ENCODE measurements at regions not wholly inside any gene's neighbourhood (a gene's known extent, or its start where the extent isn't known, plus 50 kb on each side); places are given as distances from the start of the nearest gene placed in this dataset.

- Histone ChIP-seq H3K79me2 (replicated peaks; ENCODE audit: insufficient read depth, low read length) (no peaks in the 10 kb centered on the region), H3K36me3 (ENCODE audit: insufficient read depth, low read length) (no peaks in the 10 kb centered on the region), H3K9me3 (ENCODE audit: low read length) (no peaks in the 10 kb centered on the region), H3K27ac (ENCODE audit: low read length) (no peak overlapping the region), H3K4me3 (ENCODE audit: low read length) (no peak overlapping the region), H3K9ac (ENCODE audit: low read length) (no peak overlapping the region), H3K4me2 (ENCODE audit: low read length) (no peak overlapping the region), H3K27me3 (ENCODE audit: insufficient read depth, low read depth, low read length) (no peaks in the 10 kb centered on the region), H4K20me1 (ENCODE audit: insufficient read depth) (no peaks in the 10 kb centered on the region), H3F3A (ENCODE audit: insufficient read depth, low read length, poor library complexity, severe bottlenecking) (no peaks in the 10 kb centered on the region), H3K9me2 (ENCODE audit: insufficient read depth, low read length) (no peaks in the 10 kb centered on the region), H2AFZ (ENCODE audit: low read depth, low read length) (no peak overlapping the region)
- TF ChIP-seq EP300 (conservative IDR thresholded peaks at IDR 0.05; ENCODE audit: poor library complexity, severe bottlenecking): no peak
- TF ChIP-seq REST (IDR thresholded peaks at IDR 0.05; ENCODE audit: borderline replicate concordance): no peak
- TF ChIP-seq EZH2 (IDR thresholded peaks at IDR 0.05; ENCODE audit: borderline replicate concordance, insufficient read depth, low read length, poor library complexity, severe bottlenecking): no peak
- TF ChIP-seq TAF1 (IDR thresholded peaks at IDR 0.05; ENCODE audit: low read depth): no peak
- TF ChIP-seq SMC3 (conservative IDR thresholded peaks at IDR 0.05; ENCODE audit: poor library complexity): no peak
- TF ChIP-seq POLR2AphosphoS5 (IDR thresholded peaks at IDR 0.05): no peak
- TF ChIP-seq RAD21 (conservative IDR thresholded peaks at IDR 0.05): no peak
- no peak for TF ChIP-seq CTCF (IDR thresholded peaks at IDR 0.05; ENCODE audit: poor library complexity, severe bottlenecking)
- TF ChIP-seq MXI1 (conservative IDR thresholded peaks at IDR 0.05; ENCODE audit: poor library complexity, severe bottlenecking): no peak
Measured at GRCh38 chr11:19422276-19422675, 181.5 kb upstream of the E2F8 start.

- H4K20me1 ChIP-seq (ENCODE audit: insufficient read depth): no peaks in the 10 kb centered on the region
- no peak overlapping the region for H3K9ac ChIP-seq (ENCODE audit: low read length)
- H3K9me3 ChIP-seq (ENCODE audit: low read length): no peaks in the 10 kb centered on the region
- no peak for TF ChIP-seq MXI1 (conservative IDR thresholded peaks at IDR 0.05; ENCODE audit: poor library complexity, severe bottlenecking)
- no peak for TF ChIP-seq SMC3 (conservative IDR thresholded peaks at IDR 0.05; ENCODE audit: poor library complexity)
- no peak for TF ChIP-seq EP300 (conservative IDR thresholded peaks at IDR 0.05; ENCODE audit: poor library complexity, severe bottlenecking)
- TF ChIP-seq EZH2 (IDR thresholded peaks at IDR 0.05; ENCODE audit: borderline replicate concordance, insufficient read depth, low read length, poor library complexity, severe bottlenecking): no peak
- no peak overlapping the region for H3K4me3 ChIP-seq (ENCODE audit: low read length)
- H3K27ac ChIP-seq (ENCODE audit: low read length): no peak overlapping the region
- no peaks in the 10 kb centered on the region for H3K79me2 ChIP-seq (replicated peaks; ENCODE audit: insufficient read depth, low read length)
- H3K27me3 ChIP-seq (ENCODE audit: insufficient read depth, low read depth, low read length): no peaks in the 10 kb centered on the region
- H3F3A ChIP-seq (ENCODE audit: insufficient read depth, low read length, poor library complexity, severe bottlenecking): no peaks in the 10 kb centered on the region
- no peak overlapping the region for H3K4me2 ChIP-seq (ENCODE audit: low read length)
- no peaks in the 10 kb centered on the region for H3K36me3 ChIP-seq (ENCODE audit: insufficient read depth, low read length)
- no peak overlapping the region for H2AFZ ChIP-seq (ENCODE audit: low read depth, low read length)
- H3K9me2 ChIP-seq (ENCODE audit: insufficient read depth, low read length): no peaks in the 10 kb centered on the region
Measured at GRCh38 chr11:19420868-19421533, 180.3 kb upstream of the E2F8 start.

All from neural cell (in vitro differentiated cells).